SU-DHL-6 (cell line): ENCODE measurements at regions not wholly inside any gene's neighbourhood (a gene's known extent, or its start where the extent isn't known, plus 50 kb on each side); places are given as distances from the start of the nearest gene placed in this dataset.

Experiments used
- H2AFZ ChIP-seq: fragments of 200-600 bp; sonication (generic); 2 replicates; pipeline ENCODE4 v1.6.1; 2014; ENCODE audit warnings: low read depth, mild to moderate bottlenecking, moderate library complexity, mixed read lengths, antibody characterized with exemption, low read length; ENCODE audit not compliant: severe bottlenecking
- H3F3A ChIP-seq: fragments of 200-600 bp; shearing (Covaris generic); 2 replicates; pipeline ENCODE4 v1.6.0; 2016; ENCODE audit warnings: antibody characterized with exemption, mild to moderate bottlenecking; ENCODE audit not compliant: insufficient read depth
- H3K27ac ChIP-seq: fragments of 200-600 bp; sonication (generic); 2 replicates; pipeline ENCODE4 v1.5.1; 2016; ENCODE audit warnings: low read depth, mild to moderate bottlenecking, low read length, moderate library complexity, mixed read lengths
- H3K27me3 ChIP-seq: fragments of 200-600 bp; sonication (generic), shearing (Covaris generic); 2 replicates; pipeline ENCODE4 v1.6.0; 2014; ENCODE audit warnings: mild to moderate bottlenecking, low read length
- H3K36me3 ChIP-seq: fragments of 200-600 bp; sonication (generic); 2 replicates; pipeline ENCODE4 v1.6.1; 2014; ENCODE audit warnings: mild to moderate bottlenecking, low read length, mixed read lengths
- H3K4me2 ChIP-seq: fragments of 300-600, 200-600 bp; shearing (Covaris generic), sonication (generic); 2 replicates; pipeline ENCODE4 v1.6.0; 2014; ENCODE audit warnings: low read length, low read depth, mild to moderate bottlenecking; ENCODE audit not compliant: poor library complexity, severe bottlenecking
- H3K4me3 ChIP-seq: fragments of 200-600 bp; sonication (generic); 2 replicates; pipeline ENCODE4 v1.5.1; 2014; ENCODE audit warnings: antibody characterized with exemption, low read length, mild to moderate bottlenecking, mixed read lengths; ENCODE audit not compliant: insufficient read depth, poor library complexity, severe bottlenecking
- H3K79me2 ChIP-seq: fragments of 200-600 bp; sonication (generic); 2 replicates; pipeline ENCODE4 v1.6.1; 2014; ENCODE audit warnings: mild to moderate bottlenecking, low read length, moderate library complexity; ENCODE audit not compliant: insufficient read depth
- H3K9ac ChIP-seq: fragments of 200-600 bp; sonication (generic); 2 replicates; pipeline ENCODE4 v1.7.0; 2014; ENCODE audit warnings: mild to moderate bottlenecking, low read length
- H3K9me2 ChIP-seq: fragments of 200-600 bp; sonication (generic); replicated peaks from 2 replicates; pipeline ENCODE4 v1.6.1; 2014; ENCODE audit warnings: low read length; ENCODE audit not compliant: insufficient read depth
- H3K9me3 ChIP-seq: fragments of 200-600 bp; sonication (generic); 2 replicates; pipeline ENCODE4 v1.6.1; 2014; ENCODE audit warnings: low read length, mixed read lengths; ENCODE audit not compliant: insufficient read depth
- H4K20me1 ChIP-seq: fragments of 200-600 bp; sonication (generic); 2 replicates; pipeline ENCODE4 v1.6.1; 2014; ENCODE audit warnings: low read depth, mild to moderate bottlenecking, antibody characterized with exemption, low read length, moderate library complexity, mixed read lengths
- EZH2phosphoT487 ChIP-seq: fragments of 200-600 bp; sonication (generic), shearing (Covaris generic); conservative IDR thresholded peaks from 2 replicates; pipeline ENCODE4 v1.6.1; 2018; ENCODE audit warnings: mild to moderate bottlenecking, antibody characterized with exemption, low read length, moderate library complexity, mixed read lengths
- TF ChIP-seq, protein P1 (sequence below): fragments of 200-600 bp; sonication (generic); IDR thresholded peaks from one replicate; pipeline ENCODE4 v1.5.1; 2017; ENCODE audit warnings: antibody characterized with exemption, mild to moderate bottlenecking, low read length, moderate library complexity; ENCODE audit not compliant: insufficient read depth, poor library complexity, severe bottlenecking

DNA sequence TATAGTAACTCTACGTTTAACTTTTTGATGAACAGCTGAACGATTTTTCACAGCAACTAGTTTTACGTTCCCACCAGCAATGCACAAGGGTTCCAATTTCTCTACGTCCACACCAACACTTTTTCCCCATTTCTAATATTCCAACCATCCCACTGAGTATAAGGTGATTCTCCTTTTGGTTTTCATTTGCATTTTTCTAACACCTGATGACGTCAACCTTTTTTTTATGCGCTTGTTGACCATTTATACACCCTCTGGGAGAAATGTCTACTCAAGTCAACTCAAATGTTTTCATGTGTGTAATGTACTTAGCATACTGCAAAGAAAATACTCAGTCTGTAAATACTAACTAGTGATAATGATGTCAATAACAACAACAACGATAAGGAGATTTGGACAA lies 177.2 kb upstream of the TENM3 start:
- Histone ChIP-seq H3K79me2 (no peaks in the 10 kb centered on the region), H4K20me1 (no peaks in the 10 kb centered on the region), H2AFZ (no peak overlapping the region), H3K9me2 (no peaks in the 10 kb centered on the region), H3K4me2 (no peak overlapping the region), H3K9ac (no peak overlapping the region), H3K36me3 (no peaks in the 10 kb centered on the region), H3K9me3 (no peaks in the 10 kb centered on the region; the same call in 1 of the 2 replicates), H3K27me3 (no peaks in the 10 kb centered on the region), H3F3A (no peaks in the 10 kb centered on the region), H3K27ac (no peak overlapping the region), H3K4me3 (no peak overlapping the region)
- TF ChIP-seq, protein P1, sequence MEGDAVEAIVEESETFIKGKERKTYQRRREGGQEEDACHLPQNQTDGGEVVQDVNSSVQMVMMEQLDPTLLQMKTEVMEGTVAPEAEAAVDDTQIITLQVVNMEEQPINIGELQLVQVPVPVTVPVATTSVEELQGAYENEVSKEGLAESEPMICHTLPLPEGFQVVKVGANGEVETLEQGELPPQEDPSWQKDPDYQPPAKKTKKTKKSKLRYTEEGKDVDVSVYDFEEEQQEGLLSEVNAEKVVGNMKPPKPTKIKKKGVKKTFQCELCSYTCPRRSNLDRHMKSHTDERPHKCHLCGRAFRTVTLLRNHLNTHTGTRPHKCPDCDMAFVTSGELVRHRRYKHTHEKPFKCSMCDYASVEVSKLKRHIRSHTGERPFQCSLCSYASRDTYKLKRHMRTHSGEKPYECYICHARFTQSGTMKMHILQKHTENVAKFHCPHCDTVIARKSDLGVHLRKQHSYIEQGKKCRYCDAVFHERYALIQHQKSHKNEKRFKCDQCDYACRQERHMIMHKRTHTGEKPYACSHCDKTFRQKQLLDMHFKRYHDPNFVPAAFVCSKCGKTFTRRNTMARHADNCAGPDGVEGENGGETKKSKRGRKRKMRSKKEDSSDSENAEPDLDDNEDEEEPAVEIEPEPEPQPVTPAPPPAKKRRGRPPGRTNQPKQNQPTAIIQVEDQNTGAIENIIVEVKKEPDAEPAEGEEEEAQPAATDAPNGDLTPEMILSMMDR = no peak
- no peak for TF ChIP-seq EZH2phosphoT487

DNA sequence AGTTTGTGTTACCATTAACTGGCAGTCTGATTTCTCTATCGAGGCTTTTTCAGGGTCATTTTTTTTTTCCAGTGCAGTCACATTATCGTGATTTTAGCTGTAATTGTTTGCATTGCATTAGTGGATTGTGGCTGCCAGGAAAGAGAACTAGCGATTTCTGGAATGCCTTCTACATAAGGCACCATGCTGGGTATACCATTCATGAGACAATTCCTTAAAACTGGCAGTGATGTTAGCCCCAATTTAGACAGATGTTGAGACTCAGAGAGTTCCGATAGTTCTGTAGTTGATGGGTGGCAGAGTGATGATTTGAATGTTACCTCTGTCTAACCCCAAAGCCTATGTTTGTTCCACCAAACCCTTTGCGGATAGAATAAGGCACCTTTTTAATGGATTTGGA lies 175.4 kb upstream of the TENM3 start:
- Histone ChIP-seq H3K4me3 (no peak overlapping the region), H3K27ac (no peak overlapping the region), H3F3A (no peaks in the 10 kb centered on the region), H3K4me2 (no peak overlapping the region), H2AFZ (no peak overlapping the region), H4K20me1 (no peaks in the 10 kb centered on the region), H3K27me3 (no peaks in the 10 kb centered on the region), H3K9me3 (no peaks in the 10 kb centered on the region; the same call in 1 of the 2 replicates), H3K9ac (no peak overlapping the region), H3K9me2 (no peaks in the 10 kb centered on the region), H3K79me2 (no peaks in the 10 kb centered on the region), H3K36me3 (no peaks in the 10 kb centered on the region)
- no peak for TF ChIP-seq EZH2phosphoT487
- TF ChIP-seq, protein P1 = no peak

DNA sequence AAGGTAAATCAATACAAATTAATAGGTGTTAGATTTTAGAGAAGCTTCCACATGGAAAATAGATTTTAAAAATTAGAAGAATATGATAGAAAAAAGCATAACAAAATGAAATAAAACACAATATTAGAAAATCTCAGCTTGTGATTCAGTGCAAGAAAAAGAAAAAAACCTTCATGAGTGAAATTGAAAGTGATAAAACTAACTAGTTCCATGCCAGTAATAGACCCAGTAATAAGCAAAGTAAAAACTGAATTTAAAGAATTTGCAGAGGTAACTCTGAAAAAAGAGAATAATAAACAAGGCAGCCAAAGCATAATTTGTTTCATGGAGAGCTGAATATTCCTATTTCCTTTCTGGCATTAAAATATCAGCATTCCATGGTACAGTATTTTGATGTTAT lies 174.3 kb upstream of the TENM3 start:
- Histone ChIP-seq H3K4me2 (no peak overlapping the region), H3K9me3 (no peaks in the 10 kb centered on the region; the same call in 1 of the 2 replicates), H3K9ac (no peak overlapping the region), H3K4me3 (no peak overlapping the region), H4K20me1 (no peaks in the 10 kb centered on the region), H3K27me3 (no peaks in the 10 kb centered on the region), H3K27ac (no peak overlapping the region), H3K36me3 (no peaks in the 10 kb centered on the region), H3K9me2 (no peaks in the 10 kb centered on the region), H2AFZ (no peak overlapping the region), H3F3A (no peaks in the 10 kb centered on the region), H3K79me2 (no peaks in the 10 kb centered on the region)
- TF ChIP-seq, protein P1 = no peak

DNA sequence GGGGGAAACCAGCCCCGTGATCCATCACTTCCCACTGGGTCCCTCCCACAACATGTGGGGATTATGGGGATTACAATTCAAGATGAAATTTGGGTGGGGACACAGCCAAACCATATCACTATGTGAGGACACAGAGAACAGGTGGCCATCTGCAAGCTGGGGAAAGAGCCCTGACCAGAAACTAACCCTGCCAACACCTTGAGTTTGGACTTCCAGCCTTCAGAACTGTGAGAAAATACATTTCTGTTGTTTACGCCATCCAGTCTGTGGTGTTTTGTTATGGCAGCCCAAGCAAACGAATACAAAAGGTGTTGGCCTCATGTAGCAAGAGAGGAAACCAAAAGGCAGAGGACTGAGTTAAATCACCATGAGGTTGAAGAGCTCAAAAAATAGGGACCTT lies 169.9 kb upstream of the TENM3 start:
- no peak overlapping the region for H3K4me2 ChIP-seq
- no peaks in the 10 kb centered on the region for H3K9me2 ChIP-seq
- no peak overlapping the region for H2AFZ ChIP-seq
- no peaks in the 10 kb centered on the region for H3F3A ChIP-seq
- H3K27ac ChIP-seq = no peak overlapping the region
- no peaks in the 10 kb centered on the region for H3K36me3 ChIP-seq
- no peaks in the 10 kb centered on the region for H3K27me3 ChIP-seq
- no peak overlapping the region for H3K4me3 ChIP-seq
- H3K9me3 ChIP-seq = no peaks in the 10 kb centered on the region
- H3K79me2 ChIP-seq = no peaks in the 10 kb centered on the region
- H4K20me1 ChIP-seq = no peaks in the 10 kb centered on the region
- no peak overlapping the region for H3K9ac ChIP-seq
- TF ChIP-seq, protein P1 = no peak
- TF ChIP-seq EZH2phosphoT487 = no peak
